OCI-LY7 (cell line): ENCODE measurements at regions not wholly inside any gene's neighbourhood (a gene's known extent, or its start where the extent isn't known, plus 50 kb on each side); places are given as distances from the start of the nearest gene placed in this dataset.

Experiments used
- CTCF ChIP-seq: fragments of 200-600 bp; sonication (generic); conservative IDR thresholded peaks from 2 replicates; pipeline ENCODE4 v1.5.1; 2014; ENCODE audit warnings: mild to moderate bottlenecking, antibody characterized with exemption, low read length, moderate library complexity, mixed read lengths
- EZH2phosphoT487 ChIP-seq: fragments of 200-600 bp; sonication (generic); IDR thresholded peaks from 2 replicates; pipeline ENCODE4 v1.6.1; 2018; ENCODE audit warnings: low read depth, borderline replicate concordance, mild to moderate bottlenecking, mixed run types, antibody characterized with exemption, low read length, moderate library complexity, mixed read lengths

GRCh38 chr13:34300559-34300958 lies 482.6 kb downstream of the RFC3 start:
- TF ChIP-seq CTCF (no peak), EZH2phosphoT487 (no peak)
